ENCODE measurements at regions not wholly inside any gene's neighbourhood (a gene's known extent, or its start where the extent isn't known, plus 50 kb on each side); places are given as distances from the start of the nearest gene placed in this dataset.
"Not testable (repeated sequence)": the region's sequence is repeated elsewhere in the genome, so short reads cannot be mapped to it uniquely, and the experiment has no call there.

DNA sequence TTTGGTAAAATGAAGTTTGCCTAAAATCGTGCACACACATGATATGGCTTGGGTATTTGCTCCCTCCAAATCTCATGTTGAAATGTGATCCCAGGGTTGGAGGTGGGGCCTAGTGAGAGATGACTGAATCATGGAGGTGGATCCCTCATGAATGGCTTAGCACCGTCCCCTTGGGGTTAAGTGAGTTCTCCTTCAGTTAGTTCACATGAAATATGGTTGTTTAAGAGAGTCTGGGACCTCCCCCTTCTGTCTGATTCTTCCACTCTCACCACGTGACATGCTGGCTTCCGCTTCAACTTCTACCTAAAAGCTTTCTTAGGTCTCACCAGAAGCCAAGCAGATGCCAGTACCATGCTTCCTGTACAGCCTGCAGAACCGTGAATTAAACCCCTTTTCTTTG is 58.4 kb downstream of the SIPA1L2 start:
- no peak for DNase-seq
- WGBS, 5 donors: 65 to 80% (median 76%) methylated on average over 5 of the region's 5 CpGs
- no peaks in the 10 kb centered on the region for H3K36me3 ChIP-seq
- H3K27ac ChIP-seq: peak overlapping the region in 1 of 8 donors; percentile 4
- no peaks in the 10 kb centered on the region for H3K9me3 ChIP-seq
- H3K27me3 ChIP-seq (replicated peaks in 1 of 7): no peaks in the 10 kb centered on the region
- intact Hi-C loops (cut with DNase I; ENCODE audit: low total_unique reads): no loop called here
- H3K4me3 ChIP-seq: no peak overlapping the region
- TF ChIP-seq, protein P1, sequence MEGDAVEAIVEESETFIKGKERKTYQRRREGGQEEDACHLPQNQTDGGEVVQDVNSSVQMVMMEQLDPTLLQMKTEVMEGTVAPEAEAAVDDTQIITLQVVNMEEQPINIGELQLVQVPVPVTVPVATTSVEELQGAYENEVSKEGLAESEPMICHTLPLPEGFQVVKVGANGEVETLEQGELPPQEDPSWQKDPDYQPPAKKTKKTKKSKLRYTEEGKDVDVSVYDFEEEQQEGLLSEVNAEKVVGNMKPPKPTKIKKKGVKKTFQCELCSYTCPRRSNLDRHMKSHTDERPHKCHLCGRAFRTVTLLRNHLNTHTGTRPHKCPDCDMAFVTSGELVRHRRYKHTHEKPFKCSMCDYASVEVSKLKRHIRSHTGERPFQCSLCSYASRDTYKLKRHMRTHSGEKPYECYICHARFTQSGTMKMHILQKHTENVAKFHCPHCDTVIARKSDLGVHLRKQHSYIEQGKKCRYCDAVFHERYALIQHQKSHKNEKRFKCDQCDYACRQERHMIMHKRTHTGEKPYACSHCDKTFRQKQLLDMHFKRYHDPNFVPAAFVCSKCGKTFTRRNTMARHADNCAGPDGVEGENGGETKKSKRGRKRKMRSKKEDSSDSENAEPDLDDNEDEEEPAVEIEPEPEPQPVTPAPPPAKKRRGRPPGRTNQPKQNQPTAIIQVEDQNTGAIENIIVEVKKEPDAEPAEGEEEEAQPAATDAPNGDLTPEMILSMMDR (IDR thresholded peaks at IDR 0.05 in 8 of 11, conservative IDR thresholded peaks at IDR 0.05 in 3 of 11): no peak
- TF ChIP-seq POLR2AphosphoS5 (IDR thresholded peaks at IDR 0.05): no peak
- no peak for TF ChIP-seq POLR2A (IDR thresholded peaks at IDR 0.05)
- H3K4me1 ChIP-seq: peaks cover 0 to 47% (median 0%) of the 10 kb centered on the region in 6 donors

- H3K36me3 ChIP-seq: no peaks in the 10 kb centered on the region
- no peaks in the 10 kb centered on the region for H3K27me3 ChIP-seq (replicated peaks in 1 of 7)
- no peak for DNase-seq
- intact Hi-C loops (cut with DNase I; ENCODE audit: low total_unique reads): no loop called here
- peak overlapping the region in 1 of 8 donors; percentile 27 for H3K27ac ChIP-seq
- TF ChIP-seq POLR2AphosphoS5 (IDR thresholded peaks at IDR 0.05) (no peak), POLR2A (IDR thresholded peaks at IDR 0.05) (no peak)
- TF ChIP-seq, protein P1 (IDR thresholded peaks at IDR 0.05 in 8 of 11, conservative IDR thresholded peaks at IDR 0.05 in 3 of 11): no peak
- H3K4me3 ChIP-seq: no peak overlapping the region
- H3K9me3 ChIP-seq: no peaks in the 10 kb centered on the region
- H3K4me1 ChIP-seq: peaks cover 0 to 35% (median 0%) of the 10 kb centered on the region in 6 donors
- 65 to 84% (median 79%) methylated on average over 5 of the region's 5 CpGs for WGBS, 5 donors
These were observed 59.9 kb downstream of the SIPA1L2 start for GRCh38 chr1:232570007-232570406.

DNA sequence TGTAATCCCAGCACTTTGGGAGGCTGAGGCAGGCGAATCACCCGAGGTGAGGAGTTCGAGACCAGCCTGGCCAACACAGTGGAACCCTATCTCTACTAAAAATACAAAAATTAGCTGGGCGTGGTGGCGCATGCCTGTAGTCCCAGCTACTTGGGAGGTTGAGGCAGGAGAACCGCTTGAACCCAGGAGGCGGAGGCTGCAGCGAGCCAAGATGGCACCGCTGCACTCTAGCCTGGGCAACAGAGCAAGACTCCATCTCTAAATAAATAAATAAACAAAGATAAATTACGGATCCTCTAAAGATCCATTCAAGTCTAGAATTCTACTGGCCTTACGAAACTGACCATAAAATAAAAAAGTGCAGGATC is 60.4 kb downstream of the SIPA1L2 start:
- intact Hi-C loops (cut with DNase I; ENCODE audit: low total_unique reads); H3K9me3 ChIP-seq; H3K27ac ChIP-seq; H3K36me3 ChIP-seq; H3K27me3 ChIP-seq (replicated peaks in 1 of 7); H3K4me3 ChIP-seq; DNase-seq: not testable (repeated sequence)
- H3K4me1 ChIP-seq: peaks cover 0 to 31% (median 0%) of the 10 kb centered on the region in 6 donors
- WGBS, 5 donors: 92 to 98% (median 95%) methylated on average over 11 of the region's 11 CpGs

DNA sequence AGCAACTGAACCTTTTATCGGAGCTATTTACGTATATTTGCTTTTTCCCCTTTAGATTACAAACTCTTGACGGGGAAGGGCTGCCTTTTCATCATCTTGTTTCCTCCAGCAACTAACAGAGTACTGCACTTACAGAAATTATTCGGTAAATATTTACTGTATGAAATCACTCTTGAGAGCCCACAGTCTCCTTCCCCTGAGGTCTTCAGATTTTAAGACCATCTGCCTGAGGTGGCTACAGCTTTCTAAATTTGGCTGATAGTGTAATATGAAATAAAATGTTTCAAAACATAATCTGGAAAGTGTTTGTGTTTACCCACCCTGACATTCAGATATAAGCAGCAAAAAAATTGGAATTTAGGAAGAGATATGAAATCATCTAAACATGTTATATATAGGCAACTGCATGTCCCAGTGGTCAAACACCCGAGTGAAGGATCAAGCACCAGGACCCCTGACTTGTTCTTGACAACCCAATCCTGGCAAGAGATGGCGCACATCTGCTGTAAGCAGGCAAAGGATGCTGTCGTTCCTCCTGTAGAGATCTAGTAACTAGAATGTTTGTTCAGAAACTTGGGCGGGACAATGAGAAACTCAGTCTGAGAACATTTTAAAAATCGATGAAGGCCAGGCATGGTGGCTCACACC is 60.9 kb downstream of the SIPA1L2 start:
- no peak for DNase-seq
- no peaks in the 10 kb centered on the region for H3K36me3 ChIP-seq
- TF ChIP-seq, protein P1 (IDR thresholded peaks at IDR 0.05 in 8 of 11, conservative IDR thresholded peaks at IDR 0.05 in 3 of 11): no peak
- TF ChIP-seq POLR2A (IDR thresholded peaks at IDR 0.05) (no peak), POLR2AphosphoS5 (IDR thresholded peaks at IDR 0.05) (no peak)
- no peak overlapping the region for H3K27ac ChIP-seq
- H3K4me1 ChIP-seq: peaks cover 0 to 31% (median 0%) of the 10 kb centered on the region in 6 donors
- intact Hi-C loops (cut with DNase I; ENCODE audit: low total_unique reads): no loop called here
- H3K27me3 ChIP-seq (replicated peaks in 1 of 7): no peaks in the 10 kb centered on the region
- 89 to 95% (median 90%) methylated on average over 9 of the region's 9 CpGs for whole genome bisulfite sequencing, 5 donors
- no peak overlapping the region for H3K4me3 ChIP-seq
- no peaks in the 10 kb centered on the region for H3K9me3 ChIP-seq
